Activated CD8-positive, alpha-beta memory T cell treated with anti-CD3 and anti-CD28 coated beads for 36 hours (primary cell): ENCODE measurements at regions not wholly inside any gene's neighbourhood (a gene's known extent, or its start where the extent isn't known, plus 50 kb on each side); places are given as distances from the start of the nearest gene placed in this dataset.

ENCODE experiments used
- CTCF ChIA-PET: fragments of 350-600 bp; sonication (Branson Sonifier 250); formaldehyde crosslinking; loops from one replicate; lab custom pipeline; 2021; ENCODE audit warnings: antibody characterized with exemption; lab: Charles Lee
- POLR2A ChIA-PET: fragments of 350-600 bp; sonication (Branson Sonifier 250); formaldehyde crosslinking; loops from one replicate; lab custom pipeline; 2021; ENCODE audit warnings: antibody characterized with exemption; lab: Charles Lee

DNA sequence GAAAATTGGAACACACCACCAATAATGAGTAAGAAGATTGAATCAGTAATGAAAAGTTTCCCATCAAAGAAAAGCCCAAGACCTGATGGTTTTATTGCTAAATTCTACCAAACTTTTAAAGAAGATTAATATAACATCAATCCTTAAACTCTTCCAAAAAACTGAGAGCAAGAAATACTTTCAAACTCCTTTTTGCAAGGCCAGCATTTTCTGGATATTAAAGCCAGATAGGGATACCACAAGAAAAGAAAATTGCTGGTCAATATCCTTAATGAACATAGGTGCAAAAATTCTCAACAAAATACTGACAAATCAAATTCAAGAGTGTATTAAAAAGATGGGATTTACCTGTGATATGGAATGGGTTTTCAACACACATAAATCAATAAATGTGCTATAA is 484.6 kb downstream of the ANKRD50 start:
- ChIA-PET CTCF (no interaction called here), POLR2A (no interaction called here)

DNA sequence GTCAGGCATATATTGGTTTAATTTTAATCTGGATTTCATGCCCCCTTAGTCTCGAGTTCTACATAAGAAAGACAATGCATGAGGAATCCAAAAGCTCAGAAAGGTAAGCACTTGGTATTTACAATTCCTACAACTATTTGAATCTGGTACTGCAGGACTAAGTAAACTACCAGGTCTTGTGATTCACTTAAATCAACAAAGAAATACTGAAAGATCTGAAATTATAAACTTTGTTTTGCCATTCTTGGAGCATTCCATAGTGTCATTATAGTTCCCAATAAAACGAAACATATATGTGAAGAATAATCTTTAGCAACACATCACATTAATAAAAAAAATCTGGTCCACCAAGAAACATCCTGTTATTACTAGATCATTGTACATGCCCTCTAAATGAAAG is 482.3 kb downstream of the ANKRD50 start:
- POLR2A ChIA-PET, result no interaction called here
- CTCF ChIA-PET, result no interaction called here

DNA sequence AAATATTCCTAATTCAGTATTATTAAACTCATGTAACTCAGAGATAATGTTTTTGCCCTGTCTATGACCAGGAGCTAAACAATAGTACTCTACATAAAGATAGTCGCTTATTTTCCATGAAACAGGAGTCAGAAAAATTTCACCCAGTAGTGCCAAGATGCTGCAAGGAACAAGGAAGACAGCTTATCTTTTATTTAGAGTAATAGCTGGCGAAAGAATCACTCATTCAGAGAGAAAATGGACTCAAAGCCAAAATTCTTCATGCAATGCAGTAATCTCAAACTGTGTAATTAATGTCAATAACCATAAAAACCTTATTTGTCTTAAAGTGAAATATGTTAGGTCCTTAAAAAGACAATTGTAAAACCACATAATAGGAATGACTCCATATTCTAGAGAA is 477.8 kb downstream of the ANKRD50 start:
- CTCF ChIA-PET, result no interaction called here
- POLR2A ChIA-PET, result no interaction called here

DNA sequence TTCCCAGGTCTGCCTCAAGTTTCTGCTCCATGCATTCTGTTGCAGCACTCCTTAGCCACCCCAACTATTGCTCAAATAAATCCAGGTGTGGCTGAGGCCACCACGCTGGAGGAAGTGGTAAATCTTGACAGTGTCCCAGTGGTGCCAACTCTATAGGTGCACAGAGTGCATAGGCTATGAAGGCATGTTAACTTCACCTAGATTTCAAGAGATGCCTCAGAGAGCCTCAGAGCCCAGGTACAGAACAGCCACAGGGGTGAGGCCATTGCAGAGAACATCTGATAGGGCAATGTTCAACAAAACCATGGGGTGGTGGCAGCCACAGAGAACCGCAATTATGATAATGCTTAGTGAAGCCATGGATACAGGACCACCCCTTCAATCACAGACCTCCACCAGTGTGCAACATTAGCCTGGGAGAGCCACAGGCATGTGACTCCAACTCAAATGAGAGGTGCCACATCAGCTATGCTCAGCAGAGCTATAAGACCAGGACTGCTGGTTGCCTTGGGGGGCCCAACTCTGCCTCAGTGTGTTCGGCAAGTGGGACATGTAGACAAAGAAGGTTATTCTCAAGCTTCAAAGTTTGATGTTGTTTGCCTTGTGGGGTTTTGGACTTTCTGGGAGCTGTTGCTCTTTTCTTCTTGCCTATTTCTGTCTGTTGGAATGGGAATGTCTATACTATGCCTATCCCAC is 468.7 kb downstream of the ANKRD50 start:
- POLR2A ChIA-PET, result no interaction called here
- CTCF ChIA-PET, result no interaction called here

GRCh38 chr4:124253080-124253479 is 459.5 kb downstream of the ANKRD50 start:
- ChIA-PET POLR2A (no interaction called here), CTCF (no interaction called here)

DNA sequence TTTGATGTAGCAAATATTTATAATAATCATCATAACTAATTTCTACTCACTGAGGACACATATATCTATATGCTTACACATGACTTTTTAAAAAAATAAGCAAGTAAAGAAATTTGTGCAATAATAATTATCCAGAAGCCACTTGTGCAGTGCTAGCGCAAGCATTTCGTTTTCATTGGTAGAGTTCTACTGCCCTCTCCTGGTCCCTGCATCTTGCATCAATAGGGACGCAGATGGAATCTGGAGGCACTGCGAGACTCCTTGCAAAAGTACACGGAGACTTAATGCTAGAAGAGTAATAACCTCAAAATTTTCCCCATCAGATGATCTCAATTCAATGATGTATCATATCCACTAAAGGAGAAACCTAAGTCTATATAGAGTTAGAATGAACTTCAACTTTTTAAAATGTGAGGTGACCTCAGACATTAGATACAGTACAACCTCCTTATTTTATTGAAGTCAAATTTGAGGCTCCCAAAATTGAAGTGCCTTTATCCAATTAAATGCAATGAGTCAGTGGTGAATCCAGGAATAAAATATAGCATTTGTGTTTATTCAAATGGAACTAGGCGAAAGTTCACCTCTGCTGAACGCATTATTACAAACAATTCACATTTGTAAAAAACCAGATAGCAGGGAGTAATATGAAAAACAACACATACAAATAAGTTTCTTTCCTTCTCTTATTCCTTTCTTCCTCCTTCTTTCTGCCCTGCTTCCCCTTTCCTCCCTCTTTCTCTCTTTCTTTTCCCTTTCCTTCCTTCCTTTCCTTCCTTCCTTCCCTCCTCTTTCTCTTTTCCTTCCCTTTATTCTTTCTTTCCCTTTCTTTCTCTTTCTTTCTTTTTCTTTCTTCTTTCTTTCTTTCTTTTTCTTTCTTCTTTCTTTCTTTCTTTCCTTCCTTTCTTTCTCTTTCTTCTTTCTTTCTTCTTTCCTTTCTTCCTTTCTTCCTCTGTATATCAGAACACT is 450.0 kb downstream of the ANKRD50 start:
- CTCF ChIA-PET, result interaction anchor here (1.0 kb wide), 1 partner anchor 15 kb away, joined by 3 read pairs; no protein-coding TSS in a partner anchor

GRCh38 chr4:124265701-124266100 is 446.8 kb downstream of the ANKRD50 start:
- ChIA-PET POLR2A (no interaction called here), CTCF (no interaction called here)

More for the DNA sequence above, 450.0 kb downstream of the ANKRD50 start:
- POLR2A ChIA-PET, result no interaction called here

DNA sequence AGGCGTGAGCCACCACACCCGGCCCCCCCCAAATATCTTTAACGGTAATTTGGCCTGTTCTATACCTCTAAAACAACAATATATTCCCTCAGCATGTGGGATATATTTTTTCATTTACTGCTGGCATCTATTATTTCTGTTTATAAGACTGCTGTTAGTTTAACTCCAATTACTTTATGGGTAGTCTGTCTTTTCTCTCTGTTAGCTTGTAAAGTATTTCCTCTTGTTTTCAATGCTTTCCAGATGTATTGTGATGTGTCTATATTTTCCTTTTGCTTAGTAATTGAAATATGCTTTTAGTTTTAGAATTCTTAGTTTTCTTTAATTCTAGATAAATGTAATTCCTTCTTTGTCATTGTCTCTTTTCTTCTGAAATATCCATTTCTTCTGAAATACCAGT is 445.8 kb downstream of the ANKRD50 start:
- CTCF ChIA-PET, result no interaction called here
- POLR2A ChIA-PET, result no interaction called here

DNA sequence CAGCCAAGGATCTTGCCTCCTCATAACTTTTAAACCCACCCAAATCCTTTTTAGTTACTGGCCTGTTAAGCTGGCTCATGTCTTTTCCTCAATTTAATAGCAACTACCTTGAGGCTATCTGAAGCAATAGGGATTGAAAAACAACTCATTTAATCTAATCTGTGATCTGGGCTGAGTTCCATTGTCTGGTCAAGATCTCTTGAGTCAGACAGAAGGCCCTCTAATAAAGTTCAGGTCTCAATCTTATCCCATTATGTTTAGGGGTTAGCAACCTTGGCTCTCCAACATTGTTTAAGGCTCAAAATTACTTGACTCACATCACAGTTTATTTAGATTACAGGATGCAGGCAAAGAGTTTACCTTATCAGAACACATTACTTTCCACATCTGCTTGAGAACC is 436.1 kb downstream of the ANKRD50 start:
- ChIA-PET CTCF (no interaction called here), POLR2A (no interaction called here)

GRCh38 chr4:124277691-124278090 is 434.8 kb downstream of the ANKRD50 start:
- ChIA-PET CTCF (no interaction called here), POLR2A (no interaction called here)

- POLR2A ChIA-PET, result no interaction called here
Measured at GRCh38 chr4:124278477-124278876, 434.1 kb downstream of the ANKRD50 start.

GRCh38 chr4:124279741-124280140 is 432.8 kb downstream of the ANKRD50 start:
- CTCF ChIA-PET, result no interaction called here
- POLR2A ChIA-PET, result no interaction called here

More at GRCh38 chr4:124278477-124278876, 434.1 kb downstream of the ANKRD50 start:
- CTCF ChIA-PET, result no interaction called here

DNA sequence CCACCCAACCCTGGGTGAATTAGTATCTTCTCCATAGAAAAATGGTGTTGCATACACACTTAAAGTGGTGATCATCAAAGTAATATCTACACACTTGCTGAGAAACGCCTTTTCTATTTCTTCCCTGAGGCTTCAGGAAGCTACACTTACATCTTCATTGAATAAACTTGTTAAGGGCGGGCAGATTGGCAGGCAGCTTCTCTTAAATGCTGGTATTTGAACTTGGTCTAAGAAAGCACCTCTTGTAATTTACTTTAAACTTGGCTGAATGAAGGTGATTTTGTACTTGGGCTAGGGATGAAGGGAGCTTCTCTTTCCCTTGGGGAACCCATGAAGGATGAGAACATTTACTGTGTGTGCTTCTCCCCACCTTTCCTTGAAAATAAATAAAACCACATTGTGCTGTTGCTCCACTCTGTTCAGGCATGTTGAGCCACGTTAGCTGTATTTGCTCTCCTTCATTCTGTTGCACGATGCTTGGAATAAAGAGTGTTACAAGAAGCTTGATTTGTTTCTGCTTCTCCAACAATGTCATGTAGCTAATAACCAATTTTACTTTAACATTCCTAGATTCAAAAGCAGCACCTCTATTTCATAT is 430.1 kb downstream of the ANKRD50 start:
- ChIA-PET CTCF (no interaction called here), POLR2A (no interaction called here)

GRCh38 chr4:124288706-124289486 is 423.6 kb downstream of the ANKRD50 start:
- ChIA-PET POLR2A (no interaction called here), CTCF (no interaction called here)

GRCh38 chr4:124290678-124291077 is 421.9 kb downstream of the ANKRD50 start:
- ChIA-PET POLR2A (no interaction called here), CTCF (no interaction called here)

GRCh38 chr4:124295413-124295812 is 417.1 kb downstream of the ANKRD50 start:
- ChIA-PET CTCF (interaction anchor here (1.1 kb wide), 1 partner anchor 14 kb away, joined by 3 read pairs; no protein-coding TSS in a partner anchor), POLR2A (no interaction called here)

DNA sequence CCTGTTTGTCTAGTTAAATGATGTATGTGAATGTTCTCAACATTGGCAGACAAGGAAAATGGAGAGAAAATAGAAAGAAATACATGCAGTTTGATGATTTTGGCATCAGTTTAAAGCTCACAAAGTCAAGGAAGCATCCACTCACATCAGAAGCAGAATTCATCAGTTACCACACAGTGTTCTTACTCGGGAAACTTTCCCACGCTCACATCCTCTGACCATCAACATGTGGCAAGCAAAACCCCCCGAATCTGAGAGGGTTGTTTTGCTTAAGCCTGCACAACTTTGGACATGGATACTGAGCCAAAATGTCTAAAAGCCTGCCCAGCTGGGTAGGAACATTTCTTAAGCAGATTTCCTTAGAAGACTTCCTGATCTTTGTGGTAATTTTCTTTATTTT is 407.6 kb downstream of the ANKRD50 start:
- POLR2A ChIA-PET, result no interaction called here
- CTCF ChIA-PET, result no interaction called here

DNA sequence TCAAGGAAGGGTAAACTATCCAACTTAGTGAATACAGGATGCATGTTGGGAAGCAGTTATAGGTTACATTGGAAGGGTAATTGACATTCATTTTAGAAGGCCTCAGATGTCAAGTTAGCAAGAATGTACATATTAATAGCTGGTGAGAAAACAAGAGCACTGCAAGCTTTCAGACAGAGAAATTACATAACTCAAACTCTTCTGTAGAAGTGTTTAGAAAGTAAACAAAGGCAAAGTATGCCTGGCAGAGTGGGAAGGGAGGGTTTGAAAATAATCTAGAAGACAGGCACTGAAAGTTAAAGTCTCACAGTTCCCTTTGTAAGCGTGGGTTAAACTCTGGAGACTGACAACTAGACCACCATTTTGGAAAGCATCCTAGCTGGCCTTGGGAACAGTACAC is 406.2 kb downstream of the ANKRD50 start:
- ChIA-PET CTCF (no interaction called here), POLR2A (no interaction called here)

DNA sequence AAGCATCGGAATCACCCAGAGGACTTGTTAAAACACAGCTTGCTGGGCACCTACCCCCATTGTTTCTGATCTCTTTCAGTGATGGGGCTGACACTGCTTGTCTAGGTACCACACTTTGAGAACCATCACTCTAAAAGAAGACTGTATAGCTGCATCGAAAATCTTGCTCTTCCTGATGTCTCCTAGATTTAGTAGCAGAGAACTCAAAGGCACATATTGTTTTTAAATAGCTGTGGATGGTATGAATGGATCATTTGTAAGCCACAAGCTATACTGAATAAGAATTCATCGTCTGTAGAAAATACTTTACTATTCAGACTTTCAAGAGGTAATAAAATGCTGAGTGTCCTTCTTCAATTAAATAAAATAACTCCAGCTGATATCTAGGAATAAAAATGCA is 405.4 kb downstream of the ANKRD50 start:
- POLR2A ChIA-PET, result no interaction called here
- CTCF ChIA-PET, result no interaction called here

DNA sequence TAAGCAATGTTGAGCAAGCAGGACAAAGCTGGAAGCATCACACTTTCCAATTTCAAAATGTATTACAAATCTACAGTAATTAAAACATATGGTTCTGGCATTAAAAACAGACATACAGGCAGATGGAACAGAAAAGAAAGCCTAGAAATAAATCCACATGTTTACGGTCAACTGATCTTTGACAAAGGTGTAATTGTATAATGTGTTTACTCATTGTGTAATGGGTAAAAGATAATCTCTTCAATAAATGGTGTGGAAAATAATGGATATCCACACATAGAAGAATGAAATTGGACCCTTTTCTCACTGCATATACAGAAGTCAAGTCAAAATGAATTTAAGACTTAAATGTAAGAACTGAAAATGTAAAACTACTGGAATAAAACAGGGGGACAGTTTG is 394.2 kb downstream of the ANKRD50 start:
- CTCF ChIA-PET, result no interaction called here
- POLR2A ChIA-PET, result no interaction called here
